Astrocyte (in vitro differentiated cells and primary cell): ENCODE measurements at regions not wholly inside any gene's neighbourhood (a gene's known extent, or its start where the extent isn't known, plus 50 kb on each side); places are given as distances from the start of the nearest gene placed in this dataset.

ENCODE experiments used
- DNase-seq: peaks from one replicate; pipeline ENCODE4 v3.0.0-alpha.2; 2010; ENCODE audit warnings: low read depth
- FAIRE-seq: peaks from 2 replicates; lab custom pipeline; 2011; peaks lifted over from hg19 to GRCh38; lab: Jason Lieb, UNC
- H2AFZ ChIP-seq: 2 replicates; pipeline ENCODE4 v1.6.0; 2012; ENCODE audit warnings: low read depth, low read length, inconsistent platforms
- H3K27ac ChIP-seq: 2 replicates; pipeline ENCODE4 v1.5.1; 2011; ENCODE audit warnings: low read depth, low read length, inconsistent platforms
- H3K27me3 ChIP-seq: 2 replicates; pipeline ENCODE4 v1.6.0; 2011; ENCODE audit warnings: low read length, inconsistent platforms; ENCODE audit not compliant: insufficient read depth
- H3K36me3 ChIP-seq: 2 replicates; pipeline ENCODE4 v1.5.1; 2011; ENCODE audit warnings: low read length, inconsistent platforms; ENCODE audit not compliant: insufficient read depth
- H3K4me1 ChIP-seq: 2 replicates; pipeline ENCODE4 v1.5.1; 2011; ENCODE audit warnings: low read length, inconsistent platforms; ENCODE audit not compliant: insufficient read depth
- H3K4me2 ChIP-seq: 2 replicates; pipeline ENCODE4 v1.6.0; 2012; ENCODE audit warnings: low read length, inconsistent platforms
- H3K4me3 ChIP-seq: 2 replicates; pipeline ENCODE4 v1.5.1; 2011; ENCODE audit warnings: low read depth, mild to moderate bottlenecking, low read length, inconsistent platforms; ENCODE audit not compliant: insufficient read depth
- H3K79me2 ChIP-seq: 2 replicates; pipeline ENCODE4 v1.6.0; 2012; ENCODE audit warnings: mild to moderate bottlenecking, low read length, inconsistent platforms; ENCODE audit not compliant: insufficient read depth
- H3K9ac ChIP-seq: 2 replicates; pipeline ENCODE4 v1.6.0; 2012; ENCODE audit warnings: mild to moderate bottlenecking, low read length, inconsistent platforms
- H3K9me3 ChIP-seq: 2 replicates; pipeline ENCODE4 v1.5.1; 2012; ENCODE audit warnings: low read depth, mild to moderate bottlenecking, low read length, inconsistent platforms; ENCODE audit not compliant: insufficient read depth
- H4K20me1 ChIP-seq: 2 replicates; pipeline ENCODE4 v1.6.0; 2012; ENCODE audit warnings: low read length, inconsistent platforms; ENCODE audit not compliant: insufficient read depth
- H3K27ac Mint-ChIP-seq: one replicate; pipeline ENCODE4 v1.8.0; 2021; ENCODE audit warnings: mild to moderate bottlenecking, mixed read lengths; ENCODE audit not compliant: unreplicated experiment
- H3K27me3 Mint-ChIP-seq: one replicate; pipeline ENCODE4 v1.8.0; 2021; ENCODE audit warnings: low read depth, mixed read lengths; ENCODE audit not compliant: unreplicated experiment
- H3K36me3 Mint-ChIP-seq: one replicate; pipeline ENCODE4 v1.8.0; 2021; ENCODE audit warnings: low read depth, mixed read lengths; ENCODE audit not compliant: unreplicated experiment
- H3K4me1 Mint-ChIP-seq: one replicate; pipeline ENCODE4 v1.8.0; 2021; ENCODE audit warnings: low read depth, mixed read lengths; ENCODE audit not compliant: unreplicated experiment
- H3K4me3 Mint-ChIP-seq: one replicate; pipeline ENCODE4 v1.8.0; 2021; ENCODE audit warnings: mild to moderate bottlenecking, moderate library complexity, mixed read lengths; ENCODE audit not compliant: unreplicated experiment
- H3K9me3 Mint-ChIP-seq: one replicate; pipeline ENCODE4 v1.8.0; 2021; ENCODE audit warnings: mild to moderate bottlenecking, mixed read lengths; ENCODE audit not compliant: unreplicated experiment
- CTCF ChIP-seq: IDR thresholded peaks from 2 replicates; pipeline ENCODE4 v1.5.1; 2011; ENCODE audit warnings: low read depth, mild to moderate bottlenecking, inconsistent platforms, low read length, moderate library complexity; ENCODE audit not compliant: insufficient read depth
- EZH2 ChIP-seq: IDR thresholded peaks from 2 replicates; pipeline ENCODE4 v1.6.1; 2012; ENCODE audit warnings: mild to moderate bottlenecking, low read length, inconsistent platforms; ENCODE audit not compliant: insufficient read depth

GRCh38 chr3:115361806-115362205 is 214.7 kb upstream of the ZBTB20 start:
- peaks cover 2% of the 10 kb centered on the region for H3K9me3 Mint-ChIP-seq
- Histone ChIP-seq H3K9me3 (no peaks in the 10 kb centered on the region), H3K36me3 (no peaks in the 10 kb centered on the region), H3K79me2 (no peaks in the 10 kb centered on the region), H3K4me3 (no peak overlapping the region), H3K4me1 (no peaks in the 10 kb centered on the region), H3K27me3 (no peaks in the 10 kb centered on the region), H4K20me1 (no peaks in the 10 kb centered on the region), H3K4me2 (no peak overlapping the region), H2AFZ (no peak overlapping the region), H3K27ac (no peak overlapping the region), H3K9ac (no peak overlapping the region)
- no peaks in the 10 kb centered on the region for H3K27me3 Mint-ChIP-seq
- DNase-seq (no peak), FAIRE-seq (no peak)
- H3K4me1 Mint-ChIP-seq = no peaks in the 10 kb centered on the region
- no peak for TF ChIP-seq EZH2
- TF ChIP-seq CTCF = no peak
- H3K36me3 Mint-ChIP-seq = no peaks in the 10 kb centered on the region
- no peak overlapping the region for H3K4me3 Mint-ChIP-seq
- H3K27ac Mint-ChIP-seq = no peak overlapping the region

GRCh38 chr3:115363071-115363470 is 216.0 kb upstream of the ZBTB20 start:
- H3K9me3 Mint-ChIP-seq = no peaks in the 10 kb centered on the region
- H3K36me3 ChIP-seq = no peaks in the 10 kb centered on the region
- H4K20me1 ChIP-seq = no peaks in the 10 kb centered on the region
- H3K27me3 Mint-ChIP-seq = no peaks in the 10 kb centered on the region
- no peak overlapping the region for H3K4me2 ChIP-seq
- H3K4me1 ChIP-seq = no peaks in the 10 kb centered on the region
- no peaks in the 10 kb centered on the region for H3K79me2 ChIP-seq
- no peak overlapping the region for H3K27ac Mint-ChIP-seq
- H3K27ac ChIP-seq = no peak overlapping the region
- TF ChIP-seq EZH2 = no peak
- TF ChIP-seq CTCF = no peak
- no peaks in the 10 kb centered on the region for H3K36me3 Mint-ChIP-seq
- DNase-seq = peak; percentile 44
- H3K27me3 ChIP-seq = no peaks in the 10 kb centered on the region
- no peak for FAIRE-seq
- no peaks in the 10 kb centered on the region for H3K9me3 ChIP-seq
- no peak overlapping the region for H3K9ac ChIP-seq
- no peak overlapping the region for H3K4me3 Mint-ChIP-seq
- H2AFZ ChIP-seq = no peak overlapping the region
- H3K4me1 Mint-ChIP-seq = no peaks in the 10 kb centered on the region
- no peak overlapping the region for H3K4me3 ChIP-seq

- Histone ChIP-seq H4K20me1 (no peaks in the 10 kb centered on the region), H3K79me2 (no peaks in the 10 kb centered on the region), H3K9ac (no peak overlapping the region), H3K27ac (no peak overlapping the region), H2AFZ (no peak overlapping the region), H3K36me3 (no peaks in the 10 kb centered on the region), H3K4me1 (no peaks in the 10 kb centered on the region), H3K27me3 (no peaks in the 10 kb centered on the region), H3K9me3 (no peaks in the 10 kb centered on the region), H3K4me2 (no peak overlapping the region), H3K4me3 (no peak overlapping the region)
- Mint-ChIP-seq H3K27me3 (no peaks in the 10 kb centered on the region), H3K4me1 (no peaks in the 10 kb centered on the region), H3K27ac (no peak overlapping the region), H3K9me3 (no peaks in the 10 kb centered on the region), H3K36me3 (no peaks in the 10 kb centered on the region), H3K4me3 (no peak overlapping the region)
- no peak for DNase-seq
- FAIRE-seq = no peak
- TF ChIP-seq CTCF = no peak
- TF ChIP-seq EZH2 = no peak
Measured at GRCh38 chr3:115369021-115369420, 221.9 kb upstream of the ZBTB20 start.
